ENCODE measurements at regions not wholly inside any gene's neighbourhood (a gene's known extent, or its start where the extent isn't known, plus 50 kb on each side); places are given as distances from the start of the nearest gene placed in this dataset.
A peak's percentile ranks its signal among the peaks of the same experiment; 100 is the strongest.

GRCh38 chr14:82492157-82492556 lies 958.5 kb upstream of the SEL1L start:
- DNase-seq = no peak

- DNase-seq = no peak
Observed at GRCh38 chr14:82500222-82500621, 966.6 kb upstream of the SEL1L start.

GRCh38 chr14:82501554-82501953 lies 967.9 kb upstream of the SEL1L start:
- no peak for DNase-seq

- no peak for DNase-seq
Observed at GRCh38 chr14:82502043-82502442, 968.4 kb upstream of the SEL1L start.

- DNase-seq = no peak
Observed at GRCh38 chr14:82504894-82505293, 971.2 kb upstream of the SEL1L start.

- no peak for DNase-seq
Observed at GRCh38 chr14:82510007-82510406, 976.4 kb upstream of the SEL1L start.

- DNase-seq = no peak
Observed at GRCh38 chr14:82511399-82511798, 977.7 kb upstream of the SEL1L start.

- DNase-seq = no peak
Observed at GRCh38 chr14:82520765-82521164, 987.1 kb upstream of the SEL1L start.

GRCh38 chr14:82521191-82521590 lies 987.5 kb upstream of the SEL1L start:
- DNase-seq = no peak

- no peak for DNase-seq
Observed at GRCh38 chr14:82528016-82528415, 994.4 kb upstream of the SEL1L start.

GRCh38 chr14:82533351-82533750 lies 999.7 kb upstream of the SEL1L start:
- no peak for DNase-seq

- no peak for DNase-seq
Observed at GRCh38 chr14:82536566-82536965, 1002.9 kb upstream of the SEL1L start.

- DNase-seq = peak; percentile 36
Observed at GRCh38 chr14:82537831-82538230, 1004.2 kb upstream of the SEL1L start.

- no peak for DNase-seq
Observed at GRCh38 chr14:82546401-82546800, 1012.7 kb upstream of the SEL1L start.

- no peak for DNase-seq
Observed at GRCh38 chr14:82549306-82549990, 1015.8 kb upstream of the SEL1L start.

GRCh38 chr14:82562881-82563280 lies 1029.2 kb upstream of the SEL1L start:
- DNase-seq = no peak

- DNase-seq = no peak
Observed at GRCh38 chr14:82565825-82566224, 1032.2 kb upstream of the SEL1L start.

GRCh38 chr14:82587226-82587625 lies 1053.6 kb upstream of the SEL1L start:
- DNase-seq = no peak

- no peak for DNase-seq
Observed at GRCh38 chr14:82595466-82595865, 1061.8 kb upstream of the SEL1L start.

- DNase-seq = no peak
Observed at GRCh38 chr14:82602794-82603193, 1069.1 kb upstream of the SEL1L start.

- no peak for DNase-seq
Observed at GRCh38 chr14:82604819-82605218, 1071.2 kb upstream of the SEL1L start.

GRCh38 chr14:82621881-82622450 lies 1088.3 kb upstream of the SEL1L start:
- no peak for DNase-seq

GRCh38 chr14:82626156-82627066 lies 1092.8 kb upstream of the SEL1L start:
- DNase-seq = no peak

GRCh38 chr14:82635915-82636314 lies 1102.3 kb upstream of the SEL1L start:
- no peak for DNase-seq

Data from NCI-H1417 treated with DMSO at 0.1 percent for 48 hours (cell line).